ENCODE measurements at regions not wholly inside any gene's neighbourhood (a gene's known extent, or its start where the extent isn't known, plus 50 kb on each side); places are given as distances from the start of the nearest gene placed in this dataset.

DNA sequence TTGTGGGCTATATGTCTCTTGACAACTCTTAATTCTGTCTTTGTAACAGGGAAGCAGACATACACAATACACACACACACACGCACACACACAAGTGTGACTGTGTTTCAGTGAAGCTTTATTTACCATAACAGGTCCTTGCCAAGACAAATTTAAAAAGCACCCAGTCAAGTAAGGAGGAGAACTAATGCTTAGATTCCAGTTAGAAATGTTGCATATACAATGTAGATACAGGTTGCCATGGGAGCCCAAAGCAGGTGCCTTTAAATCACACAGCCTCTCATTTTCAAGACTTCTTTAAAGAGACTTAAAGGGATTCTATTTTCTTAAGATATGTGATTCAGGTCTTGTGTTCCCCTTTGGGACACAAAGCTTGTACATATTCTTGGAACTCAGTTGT, 1551.9 kb downstream of the EFNB2 start:
- no peak overlapping the region for H3K9ac ChIP-seq (ENCODE audit: insufficient read length, low read depth)
- H3K36me3 ChIP-seq (ENCODE audit: insufficient read depth, insufficient read length, low read length) = no peaks in the 10 kb centered on the region
- no peak overlapping the region for H3K4me3 ChIP-seq (ENCODE audit: insufficient read length, low read depth)
- no peaks in the 10 kb centered on the region for H3K4me1 ChIP-seq (ENCODE audit: insufficient read depth, insufficient read length)
- no peak for DNase-seq (ENCODE audit: low read depth, low spot score)
- TF ChIP-seq ZNF274 (IDR thresholded peaks at IDR 0.05; ENCODE audit: low read depth, low read length) = no peak
- no peak for TF ChIP-seq SUZ12 (IDR thresholded peaks at IDR 0.05; ENCODE audit: extremely low read depth, insufficient read depth, insufficient read length)
- TF ChIP-seq YY1 (IDR thresholded peaks at IDR 0.05; ENCODE audit: insufficient read depth, insufficient read length) = no peak
- no peaks in the 10 kb centered on the region for H3K27me3 ChIP-seq (ENCODE audit: insufficient read depth, insufficient read length)
- no peaks in the 10 kb centered on the region for H3K9me3 ChIP-seq (ENCODE audit: insufficient read depth, low read length)

DNA sequence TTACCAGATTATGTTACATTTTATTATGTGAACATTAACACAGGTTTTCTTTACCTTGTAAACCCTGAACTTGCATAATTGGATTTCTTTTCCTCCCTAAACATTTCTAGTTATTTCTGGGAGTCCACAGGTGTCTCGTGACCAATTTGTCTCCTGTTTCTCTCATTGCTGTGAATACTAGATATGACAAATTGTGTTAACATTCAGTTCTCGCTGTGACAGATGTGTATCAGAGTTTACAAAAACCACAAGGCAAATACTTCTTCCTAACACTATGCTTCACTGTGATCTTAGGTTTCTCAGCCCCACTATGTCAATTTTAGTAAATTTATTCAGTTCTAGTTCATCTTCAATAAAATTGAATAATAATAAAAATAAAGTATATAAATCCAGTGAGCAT, 1554.9 kb downstream of the EFNB2 start:
- Histone ChIP-seq H3K27me3 (ENCODE audit: insufficient read depth, insufficient read length) (no peaks in the 10 kb centered on the region), H3K4me3 (ENCODE audit: insufficient read length, low read depth) (no peak overlapping the region), H3K4me1 (ENCODE audit: insufficient read depth, insufficient read length) (no peaks in the 10 kb centered on the region), H3K9ac (ENCODE audit: insufficient read length, low read depth) (no peak overlapping the region), H3K36me3 (ENCODE audit: insufficient read depth, insufficient read length, low read length) (no peaks in the 10 kb centered on the region), H3K9me3 (ENCODE audit: insufficient read depth, low read length) (no peaks in the 10 kb centered on the region)
- TF ChIP-seq SUZ12 (IDR thresholded peaks at IDR 0.05; ENCODE audit: extremely low read depth, insufficient read depth, insufficient read length) = no peak
- TF ChIP-seq YY1 (IDR thresholded peaks at IDR 0.05; ENCODE audit: insufficient read depth, insufficient read length) = no peak
- no peak for TF ChIP-seq ZNF274 (IDR thresholded peaks at IDR 0.05; ENCODE audit: low read depth, low read length)
- DNase-seq (ENCODE audit: low read depth, low spot score) = no peak

DNA sequence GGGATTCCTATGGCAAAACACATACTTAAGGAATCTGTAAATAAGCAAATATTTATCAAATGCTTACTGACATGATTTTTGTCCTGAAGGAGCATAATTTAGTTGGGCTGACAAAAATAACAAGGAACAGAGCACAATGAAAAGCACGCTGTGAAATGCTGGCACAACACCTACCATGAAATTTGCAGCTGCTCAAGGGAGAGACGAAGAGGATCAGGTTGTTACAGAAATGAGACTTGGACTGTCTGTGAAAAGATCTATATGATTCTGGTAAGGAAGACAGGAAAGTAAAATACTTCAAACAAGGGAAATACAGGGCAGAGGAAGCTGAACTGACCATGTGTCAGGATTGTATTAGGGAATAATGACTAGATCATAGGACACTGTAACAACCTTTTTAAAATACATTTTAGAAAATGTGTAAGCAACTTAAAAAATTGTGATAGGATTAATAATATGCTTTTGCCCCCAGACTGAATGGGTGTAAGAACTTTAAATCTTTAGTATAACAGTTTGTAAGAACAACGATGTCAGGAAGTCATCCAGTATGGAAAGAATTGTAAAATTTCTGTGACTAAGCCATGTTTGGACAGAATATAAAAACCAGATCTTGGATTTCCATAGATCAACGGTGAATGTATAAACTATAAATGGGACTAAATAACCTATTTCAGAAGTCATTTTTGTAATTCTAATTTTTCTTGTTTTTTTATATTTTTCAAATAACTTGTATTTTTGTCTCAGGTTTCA, 1556.0 kb downstream of the EFNB2 start:
- TF ChIP-seq ZNF274 (IDR thresholded peaks at IDR 0.05; ENCODE audit: low read depth, low read length) = no peak
- TF ChIP-seq YY1 (IDR thresholded peaks at IDR 0.05; ENCODE audit: insufficient read depth, insufficient read length) = no peak
- TF ChIP-seq SUZ12 (IDR thresholded peaks at IDR 0.05; ENCODE audit: extremely low read depth, insufficient read depth, insufficient read length) = no peak
- Histone ChIP-seq H3K9me3 (ENCODE audit: insufficient read depth, low read length) (no peaks in the 10 kb centered on the region), H3K36me3 (ENCODE audit: insufficient read depth, insufficient read length, low read length) (no peaks in the 10 kb centered on the region), H3K4me3 (ENCODE audit: insufficient read length, low read depth) (no peak overlapping the region), H3K27me3 (ENCODE audit: insufficient read depth, insufficient read length) (no peaks in the 10 kb centered on the region), H3K4me1 (ENCODE audit: insufficient read depth, insufficient read length) (no peaks in the 10 kb centered on the region), H3K9ac (ENCODE audit: insufficient read length, low read depth) (no peak overlapping the region)
- no peak for DNase-seq (ENCODE audit: low read depth, low spot score)

- H3K36me3 ChIP-seq (ENCODE audit: insufficient read depth, insufficient read length, low read length) = no peaks in the 10 kb centered on the region
- H3K4me3 ChIP-seq (ENCODE audit: insufficient read length, low read depth) = no peak overlapping the region
- no peaks in the 10 kb centered on the region for H3K9me3 ChIP-seq (ENCODE audit: insufficient read depth, low read length)
- no peak overlapping the region for H3K9ac ChIP-seq (ENCODE audit: insufficient read length, low read depth)
- DNase-seq (ENCODE audit: low read depth, low spot score) = no peak
- H3K27me3 ChIP-seq (ENCODE audit: insufficient read depth, insufficient read length) = no peaks in the 10 kb centered on the region
- TF ChIP-seq SUZ12 (IDR thresholded peaks at IDR 0.05; ENCODE audit: extremely low read depth, insufficient read depth, insufficient read length) (no peak), YY1 (IDR thresholded peaks at IDR 0.05; ENCODE audit: insufficient read depth, insufficient read length) (no peak), ZNF274 (IDR thresholded peaks at IDR 0.05; ENCODE audit: low read depth, low read length) (no peak)
- no peaks in the 10 kb centered on the region for H3K4me1 ChIP-seq (ENCODE audit: insufficient read depth, insufficient read length)
Measured at GRCh38 chr13:104976986-104977385, 1558.5 kb downstream of the EFNB2 start.

DNA sequence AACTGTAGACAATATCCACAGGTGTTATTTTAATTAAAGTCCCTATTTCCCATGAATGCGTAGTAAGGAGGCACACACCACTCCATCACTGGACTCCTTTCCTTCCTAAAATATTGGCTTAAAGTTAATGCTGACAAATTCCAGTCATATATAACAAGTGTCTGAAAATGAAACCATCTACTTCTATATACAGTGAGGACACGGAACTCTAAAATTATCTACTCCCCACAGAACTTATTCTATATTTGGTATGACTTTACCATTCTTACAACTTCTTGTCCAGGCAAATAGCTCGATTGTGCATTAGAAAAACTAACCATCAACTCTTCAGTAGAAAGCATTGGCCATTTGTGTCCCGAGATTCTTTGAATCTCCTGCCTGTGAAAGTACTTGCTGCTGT, 1560.2 kb downstream of the EFNB2 start:
- Histone ChIP-seq H3K9ac (ENCODE audit: insufficient read length, low read depth) (no peak overlapping the region), H3K4me1 (ENCODE audit: insufficient read depth, insufficient read length) (no peaks in the 10 kb centered on the region), H3K36me3 (ENCODE audit: insufficient read depth, insufficient read length, low read length) (no peaks in the 10 kb centered on the region), H3K27me3 (ENCODE audit: insufficient read depth, insufficient read length) (no peaks in the 10 kb centered on the region), H3K9me3 (ENCODE audit: insufficient read depth, low read length) (no peaks in the 10 kb centered on the region), H3K4me3 (ENCODE audit: insufficient read length, low read depth) (no peak overlapping the region)
- DNase-seq (ENCODE audit: low read depth, low spot score) = no peak
- no peak for TF ChIP-seq ZNF274 (IDR thresholded peaks at IDR 0.05; ENCODE audit: low read depth, low read length)
- TF ChIP-seq YY1 (IDR thresholded peaks at IDR 0.05; ENCODE audit: insufficient read depth, insufficient read length) = no peak
- TF ChIP-seq SUZ12 (IDR thresholded peaks at IDR 0.05; ENCODE audit: extremely low read depth, insufficient read depth, insufficient read length) = no peak

GRCh38 chr13:104968876-104969275, 1566.6 kb downstream of the EFNB2 start:
- Histone ChIP-seq H3K36me3 (ENCODE audit: insufficient read depth, insufficient read length, low read length) (no peaks in the 10 kb centered on the region), H3K9ac (ENCODE audit: insufficient read length, low read depth) (no peak overlapping the region), H3K4me3 (ENCODE audit: insufficient read length, low read depth) (no peak overlapping the region), H3K4me1 (ENCODE audit: insufficient read depth, insufficient read length) (no peaks in the 10 kb centered on the region), H3K9me3 (ENCODE audit: insufficient read depth, low read length) (no peaks in the 10 kb centered on the region), H3K27me3 (ENCODE audit: insufficient read depth, insufficient read length) (no peaks in the 10 kb centered on the region)
- TF ChIP-seq ZNF274 (IDR thresholded peaks at IDR 0.05; ENCODE audit: low read depth, low read length) = no peak
- no peak for TF ChIP-seq SUZ12 (IDR thresholded peaks at IDR 0.05; ENCODE audit: extremely low read depth, insufficient read depth, insufficient read length)
- TF ChIP-seq YY1 (IDR thresholded peaks at IDR 0.05; ENCODE audit: insufficient read depth, insufficient read length) = no peak
- DNase-seq (ENCODE audit: low read depth, low spot score) = no peak

GRCh38 chr13:104967836-104968630, 1567.4 kb downstream of the EFNB2 start:
- TF ChIP-seq YY1 (IDR thresholded peaks at IDR 0.05; ENCODE audit: insufficient read depth, insufficient read length) = no peak
- no peak for TF ChIP-seq SUZ12 (IDR thresholded peaks at IDR 0.05; ENCODE audit: extremely low read depth, insufficient read depth, insufficient read length)
- no peak for TF ChIP-seq ZNF274 (IDR thresholded peaks at IDR 0.05; ENCODE audit: low read depth, low read length)
- Histone ChIP-seq H3K4me1 (ENCODE audit: insufficient read depth, insufficient read length) (no peaks in the 10 kb centered on the region), H3K36me3 (ENCODE audit: insufficient read depth, insufficient read length, low read length) (no peaks in the 10 kb centered on the region), H3K9me3 (ENCODE audit: insufficient read depth, low read length) (no peaks in the 10 kb centered on the region), H3K9ac (ENCODE audit: insufficient read length, low read depth) (no peak overlapping the region), H3K4me3 (ENCODE audit: insufficient read length, low read depth) (no peak overlapping the region), H3K27me3 (ENCODE audit: insufficient read depth, insufficient read length) (no peaks in the 10 kb centered on the region)
- no peak for DNase-seq (ENCODE audit: low read depth, low spot score)
